GM21423 (cell line): ENCODE measurements at regions not wholly inside any gene's neighbourhood (a gene's known extent, or its start where the extent isn't known, plus 50 kb on each side); places are given as distances from the start of the nearest gene placed in this dataset.

Experiments used
- ATAC-seq: cut with Tn5 transposase; IDR thresholded peaks from one replicate; pipeline ENCODE4 v1.9.1; 2021; ENCODE audit warnings: mild to moderate bottlenecking, moderate library complexity; ENCODE audit not compliant: unreplicated experiment

- ATAC-seq, result no peak
These were observed 169.7 kb upstream of the RAB4A start for GRCh38 chr1:229101011-229101871.

GRCh38 chr1:229102741-229103391, 168.0 kb upstream of the RAB4A start:
- no peak for ATAC-seq

- no peak for ATAC-seq
These were observed 166.3 kb upstream of the RAB4A start for GRCh38 chr1:229104654-229105053.

- no peak for ATAC-seq
These were observed 165.8 kb upstream of the RAB4A start for GRCh38 chr1:229105109-229105508.

- no peak for ATAC-seq
These were observed 164.9 kb upstream of the RAB4A start for GRCh38 chr1:229105822-229106525.

- no peak for ATAC-seq
These were observed 164.3 kb upstream of the RAB4A start for GRCh38 chr1:229106526-229107125.

- no peak for ATAC-seq
These were observed 163.6 kb upstream of the RAB4A start for GRCh38 chr1:229107304-229107815.

GRCh38 chr1:229107972-229108371, 162.9 kb upstream of the RAB4A start:
- ATAC-seq, result no peak

GRCh38 chr1:229108598-229109201, 162.2 kb upstream of the RAB4A start:
- no peak for ATAC-seq

GRCh38 chr1:229109320-229109761, 161.6 kb upstream of the RAB4A start:
- ATAC-seq, result no peak

GRCh38 chr1:229110986-229111385, 159.9 kb upstream of the RAB4A start:
- no peak for ATAC-seq

GRCh38 chr1:229111703-229112319, 159.1 kb upstream of the RAB4A start:
- ATAC-seq, result no peak

- ATAC-seq, result no peak
These were observed 157.9 kb upstream of the RAB4A start for GRCh38 chr1:229112832-229113548.

GRCh38 chr1:229114315-229114714, 156.6 kb upstream of the RAB4A start:
- no peak for ATAC-seq

- ATAC-seq, result no peak
These were observed 156.0 kb upstream of the RAB4A start for GRCh38 chr1:229114850-229115365.

GRCh38 chr1:229116114-229116513, 154.8 kb upstream of the RAB4A start:
- ATAC-seq, result no peak

GRCh38 chr1:229117664-229118300, 153.1 kb upstream of the RAB4A start:
- ATAC-seq, result no peak

GRCh38 chr1:229118477-229119061, 152.3 kb upstream of the RAB4A start:
- no peak for ATAC-seq
